Lower leg skin (tissue), 4 donors: ENCODE measurements at regions not wholly inside any gene's neighbourhood (a gene's known extent, or its start where the extent isn't known, plus 50 kb on each side); places are given as distances from the start of the nearest gene placed in this dataset.

Source experiments
- DNase-seq, 2 donors: peaks; one replicate each; pipeline ENCODE4 v3.0.0-alpha.2; 2019; ENCODE audit warnings: low spot score in 2 of 2
- H3K4me3 ChIP-seq: fragments of 200-600 bp; sonication (generic); 2 replicates; pipeline ENCODE4 v1.5.1; 2017; ENCODE audit warnings: mild to moderate bottlenecking, low read depth; ENCODE audit not compliant: poor library complexity, severe bottlenecking
- CTCF ChIP-seq, 3 donors: fragments of 450-650 bp; IDR thresholded peaks; one replicate each; pipeline ENCODE4 v1.5.1; 2016; ENCODE audit warnings: antibody characterized with exemption in 3 of 3, mild to moderate bottlenecking in 3 of 3, moderate library complexity in 2 of 3
- POLR2A ChIP-seq, 2 donors: fragments of 450-650 bp; IDR thresholded peaks; one replicate each; pipeline ENCODE4 v1.6.1; 2016 to 2017; ENCODE audit warnings: antibody characterized with exemption in 2 of 2, mild to moderate bottlenecking in 1 of 2, moderate library complexity in 1 of 2
- WGBS, 2 donors: methylation state at CpG; one replicate each; pipeline ENCODE4 v1.1.5; 2018; 5-methylcytosine and 5-hydroxymethylcytosine counted together
- intact Hi-C: fragments of 100-400 bp; cut with DNase I; formaldehyde crosslinking; loops from one replicate; pipeline ENCODE4 v1.15.0; 2023; ENCODE audit warnings: low total_unique reads

DNA sequence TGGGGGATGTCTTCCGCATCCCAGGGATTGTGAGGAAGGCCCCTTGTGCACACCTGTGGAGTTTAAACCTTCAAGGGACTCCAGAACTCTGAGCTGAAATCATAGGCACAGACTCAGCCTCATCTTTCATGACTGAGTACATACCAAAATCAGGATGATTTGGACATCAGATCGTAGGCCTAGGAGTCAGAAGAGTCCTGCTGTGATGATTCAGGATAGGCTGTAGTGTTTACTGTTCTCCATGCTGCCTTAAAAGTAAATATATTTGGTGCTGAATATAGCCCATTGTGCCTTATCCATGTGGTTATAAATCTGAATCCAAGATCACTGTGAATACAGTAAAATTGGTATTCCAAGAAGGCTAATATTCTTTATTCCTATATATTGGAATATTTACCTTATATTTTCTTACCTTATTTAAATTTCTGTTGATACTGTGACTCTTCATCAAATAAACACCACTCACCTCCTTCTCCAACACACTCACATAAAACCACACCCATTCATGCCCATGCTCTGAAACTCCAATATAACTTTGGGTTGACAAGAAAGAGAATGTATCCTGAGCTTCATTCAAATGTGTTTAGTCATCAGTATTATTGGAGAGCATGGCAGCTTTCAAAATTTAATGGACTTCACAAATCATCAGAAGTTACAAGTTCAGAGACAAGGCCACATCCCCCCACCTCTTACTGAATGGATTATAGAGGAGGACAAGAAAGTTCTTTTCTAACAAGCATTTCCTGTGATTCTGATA, 561.4 kb upstream of the LINC00305 start:
- TF ChIP-seq POLR2A (IDR thresholded peaks at IDR 0.05) = no peak
- no peak overlapping the region for H3K4me3 ChIP-seq
- 76 to 80% methylated on average over 2 of the region's 2 CpGs for WGBS, 2 donors
- intact Hi-C loops = no loop called here
- DNase-seq = no peak

GRCh38 chr18:64707052-64707451, 558.2 kb upstream of the LINC00305 start:
- no peak for DNase-seq
- TF ChIP-seq CTCF (IDR thresholded peaks at IDR 0.05) = no peak
- no peak for TF ChIP-seq POLR2A (IDR thresholded peaks at IDR 0.05)
- H3K4me3 ChIP-seq = no peak overlapping the region
- intact Hi-C loops = no loop called here

DNA sequence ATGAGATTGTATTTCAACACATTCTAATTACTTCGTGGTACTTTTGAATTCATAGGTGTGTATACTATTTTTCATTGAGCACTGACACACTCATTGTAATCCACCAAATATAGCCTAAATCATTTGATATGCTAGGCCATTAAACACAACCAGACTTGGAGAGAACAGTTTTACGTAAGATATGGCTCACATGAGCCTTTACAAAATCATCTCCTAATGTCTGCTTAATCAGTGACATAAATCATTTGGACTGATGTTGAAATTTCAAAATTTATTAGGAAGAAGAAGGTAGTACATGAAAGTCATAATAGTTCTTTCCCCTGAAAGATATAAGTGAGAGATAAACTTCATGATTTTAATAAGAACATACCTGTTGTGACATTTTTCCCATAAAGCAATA, 550.2 kb upstream of the LINC00305 start:
- TF ChIP-seq CTCF (IDR thresholded peaks at IDR 0.05) (no peak), POLR2A (IDR thresholded peaks at IDR 0.05) (no peak)
- intact Hi-C loops = no loop called here
- DNase-seq = no peak
- no peak overlapping the region for H3K4me3 ChIP-seq
- 42 to 48% methylated on average over 2 of the region's 2 CpGs for WGBS, 2 donors

GRCh38 chr18:64695851-64696553, 547.1 kb upstream of the LINC00305 start:
- no peak overlapping the region for H3K4me3 ChIP-seq
- TF ChIP-seq CTCF (IDR thresholded peaks at IDR 0.05) (no peak), POLR2A (IDR thresholded peaks at IDR 0.05) (no peak)
- WGBS, 2 donors = 75 to 83% methylated on average over 9 of the region's 9 CpGs
- intact Hi-C loops = no loop called here
- DNase-seq = no peak

DNA sequence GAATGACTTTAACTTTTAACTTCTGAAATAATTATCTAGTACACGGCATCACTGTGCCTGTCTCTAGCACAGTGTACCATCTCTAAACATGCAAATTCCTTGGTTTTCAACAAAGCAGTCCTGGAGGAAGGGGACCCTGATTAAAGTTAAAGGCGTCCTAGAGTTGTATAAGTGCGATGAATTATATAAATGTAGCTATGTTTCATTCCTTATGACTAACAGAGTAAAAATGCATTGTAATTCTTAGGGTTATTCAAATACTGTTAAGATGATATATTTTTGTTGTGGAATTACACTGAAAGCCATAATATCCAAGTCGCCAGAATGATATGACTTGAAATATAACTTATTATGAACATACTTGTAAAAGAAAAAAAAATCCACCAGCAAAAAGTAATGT, 544.9 kb upstream of the LINC00305 start:
- intact Hi-C loops = no loop called here
- no peak overlapping the region for H3K4me3 ChIP-seq
- TF ChIP-seq CTCF (IDR thresholded peaks at IDR 0.05) (no peak), POLR2A (IDR thresholded peaks at IDR 0.05) (no peak)
- no peak for DNase-seq
- 63 to 71% methylated on average over 4 of the region's 4 CpGs for WGBS, 2 donors

DNA sequence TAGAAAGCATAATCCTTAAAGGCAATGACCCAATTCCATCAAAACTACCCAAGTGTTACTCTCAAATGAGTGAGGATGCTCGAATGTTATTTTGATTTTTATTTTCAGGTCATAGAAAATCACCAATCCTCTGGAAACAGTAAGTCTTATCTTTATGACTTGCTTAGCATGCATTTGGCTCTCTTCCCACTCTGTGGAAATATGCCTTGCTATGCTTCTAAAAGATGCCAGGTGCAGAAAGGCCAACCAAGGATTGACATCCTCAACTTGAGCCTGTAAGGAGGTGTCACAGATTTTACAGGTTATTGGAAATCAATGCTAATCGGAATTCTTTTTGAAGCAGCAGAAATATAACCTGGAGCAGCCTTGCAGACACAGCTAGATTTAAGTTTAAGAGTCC, 543.9 kb upstream of the LINC00305 start:
- no peak for DNase-seq
- 61 to 86% methylated on average over 2 of the region's 2 CpGs for WGBS, 2 donors
- intact Hi-C loops = no loop called here
- TF ChIP-seq CTCF (IDR thresholded peaks at IDR 0.05) (no peak), POLR2A (IDR thresholded peaks at IDR 0.05) (no peak)
- H3K4me3 ChIP-seq = no peak overlapping the region
